ENCODE measurements at regions not wholly inside any gene's neighbourhood (a gene's known extent, or its start where the extent isn't known, plus 50 kb on each side); places are given as distances from the start of the nearest gene placed in this dataset.

DNA sequence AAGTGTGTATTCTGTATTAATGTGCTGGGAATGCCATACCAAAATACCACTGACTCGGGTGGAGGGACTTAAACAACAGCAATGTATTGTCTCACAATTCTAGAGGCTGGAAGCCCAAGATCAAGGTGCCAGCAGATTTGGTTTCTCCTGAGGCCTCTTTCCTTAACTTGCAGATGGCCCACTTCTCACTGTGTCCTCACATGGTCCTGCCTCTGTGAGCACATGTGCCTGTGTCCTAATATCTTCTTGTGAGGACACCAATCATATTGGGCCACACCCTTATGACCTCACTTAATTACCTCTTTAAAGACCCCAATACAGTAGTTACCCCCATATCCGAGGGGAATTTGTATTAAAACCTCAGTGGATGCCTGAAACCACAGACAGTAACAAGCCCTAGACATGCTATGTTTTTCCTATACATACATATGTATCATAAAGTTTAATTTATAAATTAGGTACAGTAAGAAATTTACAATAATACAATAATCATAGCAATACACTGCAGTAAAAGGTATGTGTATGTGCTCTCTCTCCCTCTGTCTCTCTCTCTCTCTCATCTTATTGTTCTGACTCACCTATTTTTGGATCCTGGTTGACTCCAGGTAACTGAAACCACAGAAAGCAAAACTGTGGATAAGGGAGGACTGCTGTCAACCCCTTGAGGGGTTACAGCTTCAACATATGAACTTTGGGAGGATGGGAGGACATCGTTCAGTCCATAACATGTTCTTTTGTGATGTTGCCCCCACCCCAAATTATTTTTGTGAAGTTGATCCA, 174.3 kb downstream of the IRS2 start:
- Histone ChIP-seq H3K36me3 (replicated peaks in 1 of 2; ENCODE audit: insufficient read depth in 1 of 2, low read depth in 2 of 2) (no peaks in the 10 kb centered on the region), H3K4me1 (no peaks in the 10 kb centered on the region), H3K4me3 (no peak overlapping the region), H3K27ac (no peak overlapping the region), H3K27me3 (no peaks in the 10 kb centered on the region), H3K9me3 (no peaks in the 10 kb centered on the region)
- WGBS, 2 donors: 62 to 66% methylated on average over 3 of the region's 3 CpGs
- intact Hi-C loops (cut with DNase I): no loop called here
- no peak for TF ChIP-seq POLR2A (IDR thresholded peaks at IDR 0.05)
- no peak for TF ChIP-seq CTCF (IDR thresholded peaks at IDR 0.05)
- DNase-seq: no peak
- no peak for ATAC-seq

- 43 to 59% methylated on average over 4 of the region's 4 CpGs for WGBS, 2 donors
- H3K27me3 ChIP-seq: no peaks in the 10 kb centered on the region
- H3K4me3 ChIP-seq: no peak overlapping the region
- no peaks in the 10 kb centered on the region for H3K4me1 ChIP-seq
- no peaks in the 10 kb centered on the region for H3K36me3 ChIP-seq (replicated peaks in 1 of 2; ENCODE audit: insufficient read depth in 1 of 2, low read depth in 2 of 2)
- intact Hi-C loops (cut with DNase I): no loop called here
- H3K27ac ChIP-seq: no peak overlapping the region
- TF ChIP-seq CTCF (IDR thresholded peaks at IDR 0.05) (peak in 4 of 7 experiments; percentile 16 to 22 (median 18)), POLR2A (IDR thresholded peaks at IDR 0.05) (no peak)
- peak; percentile 12 to 35 (median 14) for DNase-seq
- no peak for ATAC-seq
- H3K9me3 ChIP-seq: no peaks in the 10 kb centered on the region
These were observed 175.9 kb downstream of the IRS2 start for GRCh38 chr13:109610517-109610916.

DNA sequence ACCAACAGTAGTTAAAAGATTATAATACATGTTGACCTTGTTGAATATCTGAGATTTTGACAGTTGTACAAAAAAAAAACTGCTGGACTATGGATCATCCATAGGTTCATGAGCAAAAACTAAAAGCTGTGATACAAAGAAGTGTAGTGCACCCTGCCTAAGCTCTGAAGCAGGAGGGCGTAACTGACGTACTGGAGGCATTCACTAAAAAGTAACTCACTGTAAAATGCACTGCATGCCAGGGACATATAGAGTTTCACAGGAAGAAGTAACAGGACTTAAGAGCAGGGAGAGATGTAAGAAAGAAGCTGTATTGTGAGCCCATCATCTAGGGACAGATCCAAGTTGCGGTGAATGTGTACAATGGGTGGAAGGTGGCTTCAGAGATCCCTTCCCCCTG, 177.9 kb downstream of the IRS2 start:
- ATAC-seq (no peak), DNase-seq (no peak)
- Histone ChIP-seq H3K36me3 (replicated peaks in 1 of 2; ENCODE audit: insufficient read depth in 1 of 2, low read depth in 2 of 2) (no peaks in the 10 kb centered on the region), H3K4me1 (no peaks in the 10 kb centered on the region), H3K27ac (no peak overlapping the region), H3K27me3 (no peaks in the 10 kb centered on the region), H3K9me3 (no peaks in the 10 kb centered on the region), H3K4me3 (no peak overlapping the region)
- no peak for TF ChIP-seq CTCF (IDR thresholded peaks at IDR 0.05)
- TF ChIP-seq POLR2A (IDR thresholded peaks at IDR 0.05): no peak
- WGBS, 2 donors: 74 to 82% methylated on average over 3 of the region's 3 CpGs
- intact Hi-C loops (cut with DNase I): no loop called here

DNA sequence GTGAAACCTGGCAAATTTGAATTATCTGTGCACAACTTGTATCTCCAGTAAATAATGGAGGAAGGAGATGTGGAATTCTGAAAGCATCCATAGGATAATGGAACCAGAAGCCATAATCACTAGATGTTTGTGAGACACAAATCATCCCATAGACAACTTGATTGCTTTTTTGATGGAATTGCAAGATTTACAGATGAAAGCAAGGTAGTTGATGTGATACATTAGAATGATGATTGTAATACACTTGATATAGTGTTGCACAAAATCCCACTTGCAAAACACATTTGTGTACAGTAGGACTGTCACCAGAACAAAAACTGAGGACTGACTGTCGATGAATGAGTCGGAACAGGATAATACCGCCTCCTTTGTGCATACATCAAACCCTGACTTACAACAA, 178.3 kb downstream of the IRS2 start:
- Histone ChIP-seq H3K4me3 (no peak overlapping the region), H3K27me3 (no peaks in the 10 kb centered on the region), H3K9me3 (no peaks in the 10 kb centered on the region), H3K4me1 (no peaks in the 10 kb centered on the region), H3K36me3 (replicated peaks in 1 of 2; ENCODE audit: insufficient read depth in 1 of 2, low read depth in 2 of 2) (no peaks in the 10 kb centered on the region), H3K27ac (no peak overlapping the region)
- intact Hi-C loops (cut with DNase I): no loop called here
- no peak for ATAC-seq
- WGBS, 2 donors: 88 to 89% methylated on average over 3 of the region's 3 CpGs
- DNase-seq: no peak
- no peak for TF ChIP-seq POLR2A (IDR thresholded peaks at IDR 0.05)
- TF ChIP-seq CTCF (IDR thresholded peaks at IDR 0.05): no peak

DNA sequence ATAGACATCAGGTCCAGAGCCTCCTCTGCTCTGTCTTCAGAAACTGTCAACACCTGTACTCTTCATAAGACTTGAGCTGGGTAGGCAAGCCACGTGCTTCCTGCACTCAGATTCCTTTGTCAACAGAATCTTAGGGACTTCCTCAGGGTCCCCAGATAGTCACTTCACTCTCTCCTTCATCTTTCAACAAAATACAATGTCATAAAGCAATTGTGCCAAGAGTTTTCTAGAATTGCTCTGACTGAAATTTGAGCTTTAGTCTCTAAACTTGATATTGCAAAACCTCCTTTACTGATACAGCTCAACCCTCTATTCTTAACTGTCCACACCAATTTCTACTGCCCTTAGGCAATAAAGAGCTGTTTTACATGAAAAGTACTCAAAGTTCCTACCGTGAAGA, 179.9 kb downstream of the IRS2 start:
- TF ChIP-seq POLR2A (IDR thresholded peaks at IDR 0.05) (no peak), CTCF (IDR thresholded peaks at IDR 0.05) (no peak)
- Histone ChIP-seq H3K27me3 (no peaks in the 10 kb centered on the region), H3K36me3 (replicated peaks in 1 of 2; ENCODE audit: insufficient read depth in 1 of 2, low read depth in 2 of 2) (no peaks in the 10 kb centered on the region), H3K4me1 (no peaks in the 10 kb centered on the region), H3K4me3 (no peak overlapping the region), H3K27ac (no peak overlapping the region), H3K9me3 (no peaks in the 10 kb centered on the region)
- DNase-seq: no peak
- no peak for ATAC-seq
- intact Hi-C loops (cut with DNase I): no loop called here
- WGBS, 2 donors: 21 to 31% methylated on average over 1 to 2 of the region's 2 CpGs
